Adrenal gland (tissue), 9 donors: ENCODE measurements at regions not wholly inside any gene's neighbourhood (a gene's known extent, or its start where the extent isn't known, plus 50 kb on each side); places are given as distances from the start of the nearest gene placed in this dataset.

Experiments
- DNase-seq, 7 donors: peaks; one replicate each; pipeline ENCODE4 v3.0.0-alpha.2; 2019 to 2020
- H3K27ac ChIP-seq, 5 donors: fragments of 200-600 bp; sonication (generic) in 4 of 5; 1 replicate in 3 of 5; 2 replicates in 2 of 5; pipeline versions ENCODE4 v1.5.1 to v1.8.0; 2016 to 2020; ENCODE audit warnings: mild to moderate bottlenecking in 1 of 5
- H3K27me3 ChIP-seq: fragments of 200-600 bp; 2 replicates; pipeline ENCODE4 v1.8.0; 2021
- H3K36me3 ChIP-seq, 2 donors: fragments of 200-600 bp; replicated peaks in 1 of 2; 1 replicate in 1 of 2; 2 replicates in 1 of 2; pipeline versions ENCODE4 v1.5.1 to v1.8.0; 2018 to 2022
- H3K4me1 ChIP-seq, 2 donors: fragments of 200-600 bp; replicated peaks in 1 of 2; 1 replicate in 1 of 2; 2 replicates in 1 of 2; pipeline versions ENCODE4 v1.5.1 to v1.8.0; 2018 to 2021
- H3K4me3 ChIP-seq, 4 donors: fragments of 200-600 bp; sonication (generic) in 3 of 4; one replicate each; pipeline ENCODE4 v1.5.1; 2016 to 2018
- H3K9me3 ChIP-seq, 3 donors: fragments of 200-600 bp; sonication (generic) in 1 of 3; replicated peaks in 1 of 3; 1 replicate in 2 of 3; 2 replicates in 1 of 3; pipeline versions ENCODE4 v1.5.1 to v1.8.0; 2016 to 2021
- CTCF ChIP-seq, 6 experiments: fragments of 450-650 bp in 4 of 6; fragments of 200-600 bp in 2 of 6; sonication (generic) in 1 of 6; IDR thresholded peaks; 1 replicate in 5 of 6; 2 replicates in 1 of 6; pipeline versions ENCODE4 v1.5.1 to v1.8.0; 2016 to 2021; ENCODE audit warnings: antibody characterized with exemption in 6 of 6, mild to moderate bottlenecking in 2 of 6, moderate library complexity in 1 of 6
- POLR2A ChIP-seq, 2 donors: fragments of 450-650 bp; IDR thresholded peaks; one replicate each; pipeline ENCODE4 v1.6.1; 2017; ENCODE audit warnings: antibody characterized with exemption in 2 of 2, mild to moderate bottlenecking in 2 of 2, moderate library complexity in 1 of 2
- WGBS, 4 donors: extraction: QIAGEN DNeasy Blood & Tissue Kit in 2 of 4; methylation state at CpG; one replicate each; pipeline versions ENCODE4 v1.1.5 to v1.1.7; 2013 to 2017; 5-methylcytosine and 5-hydroxymethylcytosine counted together
- intact Hi-C, 2 donors: fragments of 100-400 bp; cut with DNase I; formaldehyde crosslinking; loops; one replicate each; pipeline versions ENCODE4 v1.14.1 to v1.15.0; 2022 to 2023
- donor health status: healthy with polysubstance abuse.
- donor health status: Bipolar disorder and iron deficiency.
- donor health status: DM: yes; HTN: yes; CAD: no.
- donor health status: DM: no; HTN: no; CAD: no.
- donor health status: DM: no; HTN: no; CAD: no.

GRCh38 chr4:27921231-27921630, 1060.6 kb downstream of the STIM2 start:
- H3K27ac ChIP-seq, result no peak overlapping the region
- H3K27me3 ChIP-seq, result no peaks in the 10 kb centered on the region
- WGBS, 4 donors, result 49 to 71% (median 60%) methylated on average over 4 of the region's 4 CpGs
- DNase-seq, result no peak
- no peak overlapping the region for H3K4me3 ChIP-seq
- intact Hi-C loops, result no loop called here
- H3K36me3 ChIP-seq, result no peaks in the 10 kb centered on the region
- no peak for TF ChIP-seq CTCF (IDR thresholded peaks at IDR 0.05)
- no peak for TF ChIP-seq POLR2A (IDR thresholded peaks at IDR 0.05)
- no peaks in the 10 kb centered on the region for H3K9me3 ChIP-seq
- H3K4me1 ChIP-seq, result no peaks in the 10 kb centered on the region

- intact Hi-C loops, result no loop called here
- Histone ChIP-seq H3K4me3 (no peak overlapping the region), H3K36me3 (no peaks in the 10 kb centered on the region), H3K9me3 (peaks cover 0 to 3% (median 0%) of the 10 kb centered on the region in 3 donors), H3K27ac (no peak overlapping the region), H3K27me3 (no peaks in the 10 kb centered on the region), H3K4me1 (no peaks in the 10 kb centered on the region)
- TF ChIP-seq POLR2A (IDR thresholded peaks at IDR 0.05), result no peak
- no peak for TF ChIP-seq CTCF (IDR thresholded peaks at IDR 0.05)
- DNase-seq, result no peak
- WGBS, 4 donors, result 47 to 61% (median 55%) methylated on average over 4 of the region's 4 CpGs
Measured at GRCh38 chr4:27928761-27929540, 1068.3 kb downstream of the STIM2 start.

- Histone ChIP-seq H3K36me3 (no peaks in the 10 kb centered on the region), H3K9me3 (peaks cover 0 to 3% (median 0%) of the 10 kb centered on the region in 3 donors), H3K27ac (no peak overlapping the region), H3K27me3 (no peaks in the 10 kb centered on the region), H3K4me3 (no peak overlapping the region), H3K4me1 (no peaks in the 10 kb centered on the region)
- intact Hi-C loops, result no loop called here
- 46 to 63% (median 60%) methylated on average over 3 of the region's 3 CpGs for WGBS, 4 donors
- no peak for DNase-seq
- TF ChIP-seq CTCF (IDR thresholded peaks at IDR 0.05) (no peak), POLR2A (IDR thresholded peaks at IDR 0.05) (no peak)
Measured at GRCh38 chr4:27930291-27930690, 1069.7 kb downstream of the STIM2 start.

- no peak for DNase-seq
- no peaks in the 10 kb centered on the region for H3K36me3 ChIP-seq
- TF ChIP-seq POLR2A (IDR thresholded peaks at IDR 0.05) (no peak), CTCF (IDR thresholded peaks at IDR 0.05) (no peak)
- no peaks in the 10 kb centered on the region for H3K27me3 ChIP-seq
- WGBS, 4 donors, result 73 to 87% (median 76%) methylated on average over 1 of the region's 1 CpG
- peaks cover 0 to 3% (median 0%) of the 10 kb centered on the region in 3 donors for H3K9me3 ChIP-seq
- H3K27ac ChIP-seq, result no peak overlapping the region
- H3K4me3 ChIP-seq, result no peak overlapping the region
- intact Hi-C loops, result no loop called here
- H3K4me1 ChIP-seq, result no peaks in the 10 kb centered on the region
Measured at GRCh38 chr4:27930976-27931375, 1070.3 kb downstream of the STIM2 start.
